Brain pericyte (primary cell): ENCODE measurements at regions not wholly inside any gene's neighbourhood (a gene's known extent, or its start where the extent isn't known, plus 50 kb on each side); places are given as distances from the start of the nearest gene placed in this dataset.

Experiments used
- DNase-seq: peaks from one replicate; pipeline ENCODE4 v3.0.0-alpha.2; 2012; ENCODE audit warnings: low read depth, low spot score

DNA sequence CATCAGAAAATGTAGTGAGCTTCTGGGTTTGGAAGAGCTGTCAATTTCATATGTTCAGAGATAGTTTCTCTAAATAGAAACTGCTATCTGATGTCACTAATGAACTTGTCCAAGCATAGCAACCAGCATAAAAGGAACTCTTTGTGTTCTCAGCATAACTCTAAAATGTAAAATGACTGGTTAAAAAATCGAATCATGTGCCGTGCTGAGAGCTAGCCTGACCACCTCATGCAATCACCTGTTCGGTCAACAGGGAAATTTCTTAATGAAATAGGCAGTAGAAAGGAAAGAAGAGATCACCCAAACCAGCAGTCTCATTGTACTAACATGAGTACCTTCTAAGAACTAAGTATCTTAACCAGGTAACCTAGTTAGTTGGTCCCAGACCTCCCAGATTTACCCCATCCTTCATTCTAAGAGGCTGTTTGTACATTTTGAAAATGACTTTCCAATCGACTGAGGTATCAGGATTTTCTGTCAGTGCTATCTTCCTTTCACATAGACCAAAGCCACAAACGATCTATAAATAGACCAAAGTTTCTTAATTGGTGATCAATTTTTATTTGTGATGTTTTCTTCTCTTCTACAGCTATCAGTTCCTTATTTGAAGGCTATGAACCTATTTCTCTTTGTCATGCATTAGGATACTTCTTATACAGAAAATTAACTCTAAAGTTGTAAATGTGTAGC, 147.3 kb downstream of the TLR5 start:
- DNase-seq: no peak

DNA sequence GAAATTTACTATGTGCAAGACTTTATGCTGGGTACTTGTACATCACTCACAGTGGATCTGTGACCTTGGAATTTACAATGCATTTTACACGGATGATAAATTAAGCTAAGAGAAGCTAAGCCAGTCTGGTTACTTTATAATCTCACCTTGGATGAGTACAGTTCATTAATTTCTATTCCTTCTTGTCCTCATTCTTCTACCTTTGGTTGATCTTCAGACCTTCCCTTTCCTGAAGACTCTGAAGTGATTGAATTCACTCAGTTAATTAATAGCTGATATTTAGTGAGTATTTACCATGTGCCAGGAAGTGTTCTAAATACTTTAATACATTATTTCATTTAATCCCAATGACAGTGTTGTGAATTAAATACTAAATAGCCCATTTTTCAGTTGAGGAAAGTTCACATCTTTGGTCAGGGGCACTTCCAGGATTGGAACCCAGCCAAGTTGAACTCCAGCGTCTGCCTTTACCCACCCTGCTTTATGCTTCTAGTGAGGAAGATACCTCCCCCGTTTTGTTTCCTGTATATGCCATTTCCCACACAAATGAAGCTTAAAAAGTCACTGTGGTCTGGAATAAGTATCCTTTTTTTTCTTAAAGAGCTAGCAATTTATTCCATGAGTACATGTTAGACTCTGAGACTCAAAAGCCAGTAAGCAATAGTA, 146.6 kb downstream of the TLR5 start:
- no peak for DNase-seq

DNA sequence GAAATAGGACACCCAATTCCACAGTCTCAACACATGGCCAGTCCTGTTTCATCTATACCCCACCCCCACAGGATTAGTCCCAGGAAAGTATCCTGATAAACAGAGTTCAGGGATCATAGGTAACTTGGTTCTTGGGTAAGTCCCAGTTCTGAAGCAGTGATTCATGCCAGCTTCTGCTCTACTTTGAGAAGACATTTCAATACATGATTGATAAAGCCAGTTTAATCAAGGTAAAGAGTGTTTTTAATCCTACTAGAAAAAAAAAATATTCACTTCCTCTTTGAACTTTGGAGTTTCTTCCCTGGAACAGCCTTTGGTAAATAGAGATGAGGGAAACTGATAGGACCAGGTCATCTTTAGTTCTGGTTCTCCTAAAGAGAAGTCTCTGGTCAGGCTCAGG, 142.4 kb downstream of the TLR5 start:
- DNase-seq: no peak

DNA sequence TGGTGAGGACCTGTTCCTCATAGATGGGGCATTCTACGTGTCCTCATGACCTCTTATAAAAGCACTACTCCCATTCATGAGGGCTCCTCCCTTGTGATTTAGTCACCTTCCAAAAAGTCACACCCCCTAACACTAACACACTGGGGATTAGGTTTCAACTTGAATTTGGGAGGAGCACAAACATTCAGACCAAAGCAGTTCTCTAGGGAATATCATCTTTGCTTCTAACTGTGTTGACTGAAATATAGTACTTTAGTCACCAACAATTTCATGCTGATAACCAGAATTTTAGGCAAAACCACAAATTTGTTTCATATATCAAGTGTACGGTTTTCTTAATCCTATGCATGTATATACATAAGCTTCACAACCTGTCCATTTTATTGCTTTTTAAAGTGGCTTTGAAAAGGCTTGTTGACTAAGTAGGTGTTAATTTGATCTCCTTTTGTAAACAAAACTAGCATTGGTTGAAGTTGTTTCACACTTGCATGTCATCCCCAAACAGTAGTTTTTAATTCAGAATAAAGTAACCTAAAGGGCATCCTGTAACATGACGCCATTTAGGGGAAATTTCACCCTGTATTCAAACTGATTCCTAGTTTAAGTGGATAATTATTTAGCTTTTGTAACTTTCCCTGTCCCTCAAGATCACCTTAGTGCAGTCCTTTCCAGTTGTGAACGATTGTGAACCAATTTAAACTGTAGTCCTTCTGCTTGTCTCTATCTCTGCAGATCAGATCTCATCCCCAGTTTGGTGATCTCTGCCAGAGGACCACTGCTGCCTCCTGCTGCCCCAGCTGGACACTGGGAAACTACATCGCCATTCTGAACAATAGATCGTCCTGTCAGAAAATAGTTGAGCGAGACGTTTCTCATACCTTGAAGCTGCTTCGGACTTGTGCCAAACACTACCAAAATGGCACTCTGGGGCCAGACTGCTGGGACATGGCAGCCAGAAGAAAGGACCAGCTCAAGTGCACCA, 141.1 kb downstream of the TLR5 start:
- no peak for DNase-seq

DNA sequence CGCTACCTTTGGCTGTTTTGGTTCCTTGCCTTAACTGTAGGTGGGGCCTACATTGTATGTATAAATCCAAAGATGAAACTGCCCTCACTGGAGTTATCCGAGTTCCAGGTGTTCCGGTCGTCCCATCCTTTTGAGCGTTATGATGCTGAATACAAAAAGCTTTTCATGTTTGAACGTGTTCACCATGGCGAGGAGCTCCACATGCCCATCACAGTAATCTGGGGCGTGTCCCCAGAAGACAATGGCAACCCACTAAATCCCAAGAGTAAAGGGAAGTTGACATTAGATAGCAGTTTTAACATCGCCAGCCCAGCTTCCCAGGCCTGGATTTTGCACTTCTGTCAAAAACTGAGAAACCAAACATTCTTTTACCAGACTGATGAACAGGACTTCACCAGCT, 139.5 kb downstream of the TLR5 start:
- DNase-seq: no peak

DNA sequence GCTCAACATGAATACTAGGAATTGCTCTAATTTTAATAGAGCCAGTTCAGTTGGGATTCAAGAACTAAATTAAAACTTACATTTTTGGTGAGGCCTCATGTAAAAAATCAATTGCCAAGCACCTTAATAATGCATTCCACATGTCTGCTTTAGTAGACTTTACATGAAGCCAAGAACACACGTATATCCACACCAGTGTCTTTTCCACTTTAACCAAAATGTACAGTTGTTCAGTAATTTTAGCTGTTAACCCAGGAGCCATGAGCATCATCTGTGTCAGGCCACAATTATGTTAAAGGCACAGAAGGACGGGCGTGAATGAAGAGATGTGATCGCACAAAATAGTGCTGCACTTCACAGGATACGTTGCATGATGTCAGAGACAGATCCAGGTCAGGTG, 136.7 kb downstream of the TLR5 start:
- DNase-seq: no peak

DNA sequence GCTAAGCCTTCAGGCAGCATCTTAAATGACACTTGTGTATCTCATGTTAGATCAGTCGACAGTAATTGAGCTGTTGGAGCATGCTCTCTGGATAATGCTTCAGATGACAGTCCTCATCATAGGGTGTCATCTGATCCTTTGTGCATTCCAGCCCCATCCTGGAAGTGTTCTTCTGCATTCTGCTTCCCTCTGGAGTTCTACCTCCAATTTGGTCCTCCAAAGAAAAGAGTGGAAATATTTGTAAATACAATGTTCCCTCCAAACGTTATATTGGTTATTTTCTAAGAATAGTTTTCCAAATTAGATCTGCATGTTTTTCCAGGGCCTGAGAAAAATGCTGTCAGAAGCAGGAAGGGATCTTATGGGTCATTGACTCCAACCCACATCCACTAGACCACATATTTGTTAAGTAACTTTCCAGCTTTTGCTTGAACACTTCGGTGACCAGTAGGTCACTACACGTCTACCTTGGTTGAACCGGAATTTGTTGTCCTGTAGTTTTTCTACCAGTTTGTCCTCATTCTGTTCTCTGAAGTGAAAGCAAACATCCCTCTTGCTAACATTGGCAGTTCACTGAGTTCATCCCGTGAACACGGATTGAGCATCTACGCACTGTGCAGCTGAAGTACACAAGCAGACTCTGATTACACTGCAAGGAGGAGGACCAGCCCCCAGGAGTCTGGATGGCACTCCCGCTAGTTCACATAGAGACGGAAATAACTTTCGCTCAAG, 136.0 kb downstream of the TLR5 start:
- peak; percentile 36 for DNase-seq

DNA sequence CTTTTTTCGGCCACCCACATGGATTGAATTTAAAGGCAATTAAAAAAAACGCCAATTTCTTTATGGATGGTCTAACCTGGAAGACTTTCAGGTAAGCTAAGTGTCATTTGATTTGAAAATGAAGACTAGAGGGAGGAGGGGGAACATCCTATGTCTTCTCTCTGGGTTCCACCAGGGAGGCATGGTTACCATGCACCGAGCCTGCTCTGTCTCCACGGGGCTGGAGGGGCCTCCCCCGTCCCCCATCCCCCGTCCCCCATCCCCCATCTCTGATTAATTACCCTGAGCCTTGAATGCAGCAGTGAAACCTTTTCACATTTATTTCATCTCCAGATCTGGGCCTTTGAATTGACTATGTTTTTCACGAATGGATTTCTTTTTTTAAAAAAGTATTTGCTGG, 135.1 kb downstream of the TLR5 start:
- no peak for DNase-seq

DNA sequence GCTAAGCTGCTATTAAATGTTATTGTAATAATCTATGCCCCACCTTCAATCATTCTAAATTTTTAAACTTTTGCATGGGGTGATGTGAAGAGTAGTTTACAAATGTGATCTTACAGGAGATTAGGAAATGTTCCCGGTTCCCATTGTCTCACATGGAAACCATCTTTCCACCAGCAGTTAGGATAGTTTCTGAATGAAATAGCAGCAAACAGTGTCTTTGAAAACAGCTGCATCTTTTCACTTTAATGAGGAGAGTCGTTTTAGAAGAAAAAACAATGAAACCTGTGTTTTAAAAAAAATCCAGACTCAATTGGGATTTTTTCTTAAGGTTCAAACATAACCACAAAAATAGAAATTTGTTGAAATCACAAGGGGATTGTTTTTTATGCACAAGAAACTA, 134.2 kb downstream of the TLR5 start:
- no peak for DNase-seq

DNA sequence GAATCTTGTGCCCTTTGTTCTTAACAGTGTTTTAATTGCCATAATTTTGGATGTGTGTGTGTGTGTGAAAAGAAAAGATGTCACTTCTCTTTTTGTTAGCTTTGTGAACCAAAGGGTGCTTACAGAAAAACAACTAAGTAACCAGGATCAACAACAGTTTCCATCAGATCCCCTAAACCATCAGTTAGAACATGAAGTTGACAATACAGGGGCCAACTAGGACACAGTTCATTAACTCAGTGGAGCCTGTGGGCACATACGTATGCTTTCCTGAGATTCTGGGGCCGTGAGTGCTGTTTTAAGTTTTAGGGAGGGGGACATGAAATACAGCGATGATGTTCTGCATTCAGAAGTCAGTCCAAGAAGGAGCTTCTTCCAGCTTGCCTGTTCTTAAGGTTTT, 133.6 kb downstream of the TLR5 start:
- DNase-seq: no peak

DNA sequence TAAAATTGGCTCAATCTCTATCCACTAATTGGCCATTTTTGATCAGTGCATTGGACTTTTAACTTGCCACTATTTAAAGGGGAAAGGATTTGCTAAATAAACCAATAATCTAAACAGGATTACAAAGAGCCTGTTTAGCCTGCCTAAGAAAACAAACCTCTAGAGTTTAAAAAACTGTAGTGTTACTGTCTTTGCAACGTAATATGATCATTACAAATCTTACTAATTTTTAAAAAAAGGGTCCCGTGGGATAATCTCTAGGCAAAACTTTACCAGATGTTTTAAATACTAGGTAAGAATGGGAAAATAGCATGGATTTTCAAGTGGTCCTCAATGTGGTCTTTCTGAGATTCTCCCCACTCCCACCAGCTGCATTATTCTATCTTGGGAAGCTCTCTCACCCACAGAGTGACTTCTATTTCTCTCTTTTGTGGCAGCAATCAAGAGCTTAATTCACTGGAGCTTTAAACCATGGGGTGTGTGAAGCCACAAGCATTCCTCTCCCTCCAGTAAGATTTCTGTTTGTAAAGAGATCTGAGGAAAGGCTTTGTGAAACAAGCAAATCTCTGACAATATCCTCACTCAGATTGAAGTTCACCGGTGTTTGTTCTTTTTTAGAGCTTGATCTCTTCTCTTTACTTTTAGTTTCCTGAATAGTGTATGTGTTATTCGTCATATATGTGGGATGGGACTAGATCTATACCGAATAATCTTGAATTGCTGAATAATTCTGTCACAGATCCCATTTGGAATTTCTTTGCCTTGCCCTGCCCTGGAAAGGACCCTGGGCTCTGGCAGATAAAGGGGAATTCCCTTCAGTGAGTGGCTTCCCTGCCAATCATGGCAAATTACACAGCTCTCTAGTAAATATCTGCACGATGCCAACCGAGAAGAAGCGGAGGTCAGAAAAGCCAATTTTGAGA, 132.2 kb downstream of the TLR5 start:
- no peak for DNase-seq

DNA sequence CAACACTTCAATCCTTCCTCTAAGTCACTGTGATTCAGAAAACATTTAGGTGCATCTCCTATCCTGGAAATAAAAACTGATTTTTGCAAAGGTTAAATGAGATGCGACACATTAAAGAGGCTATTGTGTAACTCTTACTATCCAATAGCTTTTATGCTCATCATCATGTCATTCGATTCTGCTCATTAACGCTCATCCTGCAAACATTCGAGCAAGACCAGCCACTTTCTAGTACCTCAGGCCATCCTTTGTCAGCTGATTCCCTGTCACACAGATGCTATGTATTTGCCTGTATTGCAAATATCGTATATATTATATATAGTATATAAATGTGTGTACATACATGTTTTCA, 131.6 kb downstream of the TLR5 start:
- DNase-seq: no peak

DNA sequence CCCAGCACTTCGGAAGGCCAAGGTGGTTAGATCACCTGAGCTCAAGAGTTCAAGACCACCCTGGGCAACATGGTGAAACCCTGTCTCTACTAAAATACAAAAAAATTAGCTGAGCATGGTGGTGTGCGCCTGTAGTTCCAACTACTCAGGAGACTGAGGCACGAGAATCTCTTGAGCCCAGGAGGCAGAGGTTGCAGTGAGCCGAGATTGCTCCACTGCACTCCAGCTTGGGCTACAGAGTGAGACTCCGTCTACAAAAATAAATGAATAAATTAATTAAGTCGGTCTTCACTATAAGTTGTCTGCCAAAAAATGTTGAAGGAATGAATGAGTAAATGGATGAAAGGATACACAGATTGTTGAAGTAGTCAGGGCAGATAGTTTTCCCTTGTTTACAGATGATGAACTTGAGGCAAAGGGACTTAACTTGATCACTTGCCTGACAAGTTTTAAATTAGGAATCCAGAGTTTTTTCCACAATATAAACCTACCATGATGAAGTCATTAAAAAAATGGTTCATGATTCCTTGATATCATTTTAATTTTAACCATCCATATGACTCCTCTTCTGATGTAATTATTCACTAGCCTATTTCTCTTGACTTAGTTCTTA, 130.8 kb downstream of the TLR5 start:
- DNase-seq: no peak

DNA sequence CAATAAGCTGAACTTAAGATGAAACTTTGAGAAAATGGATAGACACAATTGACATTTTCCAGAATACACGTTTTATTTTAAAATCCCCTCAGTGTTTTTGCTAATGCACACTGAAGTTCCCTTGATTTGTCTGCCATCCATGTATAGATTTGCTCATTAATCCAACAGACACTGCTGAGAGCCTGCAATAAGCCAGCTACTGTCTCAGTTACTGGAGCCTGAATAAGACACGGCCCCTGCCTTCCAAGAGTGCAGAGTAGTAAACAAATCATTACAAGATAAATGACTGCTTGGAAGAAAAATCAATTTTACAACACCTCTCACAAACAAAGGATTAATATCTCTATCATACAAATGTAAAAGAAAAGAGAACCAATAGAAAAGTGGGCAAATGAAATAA, 130.1 kb downstream of the TLR5 start:
- no peak for DNase-seq

DNA sequence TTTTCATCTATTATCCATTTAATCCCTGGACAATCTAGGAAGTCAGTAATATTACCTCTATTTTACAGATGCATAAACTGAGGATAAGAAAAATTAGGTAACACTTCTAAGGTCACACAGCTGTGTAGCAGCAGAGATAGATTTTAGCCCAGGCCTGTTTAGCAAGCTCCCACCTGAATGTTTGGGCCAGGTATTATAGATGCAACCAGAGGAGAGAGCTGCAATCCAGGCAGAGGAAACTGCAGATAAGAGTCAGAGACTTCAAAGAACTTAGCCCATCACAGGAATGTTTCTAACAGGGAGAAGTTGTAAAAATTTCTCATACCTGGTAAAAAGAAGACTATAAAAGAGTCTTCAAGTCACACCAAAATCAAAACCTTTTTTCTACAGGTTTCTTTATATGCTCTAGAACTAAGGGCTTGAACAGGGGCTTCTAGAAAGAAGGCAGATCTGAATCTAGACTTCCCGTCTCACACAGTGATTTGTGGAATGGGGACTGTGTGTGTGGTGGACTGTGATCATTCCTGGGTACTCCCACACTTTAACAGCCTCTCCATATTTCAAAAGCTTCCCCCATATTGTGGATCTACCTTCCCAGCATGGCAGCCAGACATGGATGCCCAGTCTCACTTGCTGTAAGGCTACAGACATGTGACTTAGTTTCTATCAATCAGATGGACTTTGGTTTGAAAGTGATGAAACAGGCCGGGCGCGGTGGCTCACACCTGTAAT, 128.7 kb downstream of the TLR5 start:
- no peak for DNase-seq

DNA sequence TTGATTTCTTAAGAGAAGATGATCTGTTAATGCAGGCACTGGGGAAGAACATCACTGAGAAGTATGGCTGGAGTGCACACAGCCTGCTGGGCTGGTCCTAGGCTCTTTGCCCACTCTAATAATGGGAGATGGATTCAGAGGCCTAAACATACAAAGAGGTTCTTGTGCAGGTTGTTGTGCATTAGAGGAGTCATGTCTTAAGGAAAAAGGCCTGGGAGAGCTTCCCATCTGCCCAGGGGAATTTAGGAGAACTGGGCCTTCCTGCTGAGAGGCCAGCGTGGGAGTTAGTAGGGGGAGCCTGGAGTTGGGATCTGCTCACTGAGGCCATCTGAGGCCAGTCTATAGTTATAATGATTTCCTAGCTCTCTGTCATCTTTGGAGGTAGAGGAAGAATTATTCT, 126.7 kb downstream of the TLR5 start:
- DNase-seq: no peak

DNA sequence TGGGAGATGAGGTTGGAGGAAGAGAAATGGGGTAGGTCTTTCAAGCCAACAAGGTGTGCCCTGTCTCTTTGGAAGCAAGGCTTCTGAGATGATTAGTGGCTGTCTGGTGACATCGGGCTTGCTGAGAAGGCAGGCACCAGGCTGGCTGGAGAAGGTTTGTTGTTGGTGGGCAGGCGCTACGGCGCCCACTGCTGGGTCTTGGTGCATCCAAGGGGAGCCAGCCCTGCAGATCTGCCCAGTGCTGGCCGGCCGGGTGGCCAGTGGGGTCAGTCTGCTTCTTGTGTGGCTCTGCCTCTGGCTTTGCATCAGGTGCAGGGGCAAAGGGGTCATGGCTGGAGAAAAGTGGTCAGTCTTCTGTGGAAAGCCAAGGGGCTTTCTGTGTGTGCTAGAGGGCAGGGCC, 126.2 kb downstream of the TLR5 start:
- no peak for DNase-seq

DNA sequence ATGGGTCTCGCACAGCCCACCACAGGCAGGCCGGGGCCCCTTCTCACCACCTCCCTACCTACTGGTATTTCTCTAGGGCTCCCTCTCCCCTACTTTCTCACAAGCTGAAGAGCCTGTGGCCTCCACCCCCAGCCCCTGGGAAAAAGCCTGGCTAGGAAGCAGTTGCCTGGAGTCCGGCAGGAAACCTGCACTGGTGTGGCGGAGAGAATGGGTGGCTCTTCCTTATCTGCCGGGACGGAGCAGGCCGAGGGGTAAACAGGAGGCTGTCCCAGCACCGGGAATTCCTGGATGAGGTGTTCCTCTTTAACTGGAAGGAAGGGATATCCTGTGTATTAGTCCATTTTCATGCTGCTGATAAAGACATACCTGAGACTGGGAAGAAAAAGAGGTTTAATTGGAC, 125.8 kb downstream of the TLR5 start:
- DNase-seq: no peak

DNA sequence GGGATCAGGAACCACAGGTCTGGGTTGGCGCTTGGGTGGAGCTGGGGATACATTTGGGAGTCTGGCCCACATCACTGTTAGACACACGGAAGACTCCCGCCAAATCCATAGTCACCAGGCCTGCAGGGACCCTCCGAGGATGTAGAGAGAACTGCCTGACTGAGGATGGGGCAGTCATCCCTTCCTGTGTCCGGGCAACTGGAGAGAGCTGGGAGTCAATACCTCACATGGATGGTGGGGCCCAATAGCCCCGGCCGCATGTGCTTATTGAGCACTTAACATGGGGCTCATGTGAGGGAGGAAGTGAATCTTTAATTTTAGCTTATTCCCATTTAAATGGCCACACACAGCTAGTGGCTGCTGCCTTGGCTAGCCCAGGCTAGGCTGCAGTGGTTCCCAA, 124.5 kb downstream of the TLR5 start:
- no peak for DNase-seq

DNA sequence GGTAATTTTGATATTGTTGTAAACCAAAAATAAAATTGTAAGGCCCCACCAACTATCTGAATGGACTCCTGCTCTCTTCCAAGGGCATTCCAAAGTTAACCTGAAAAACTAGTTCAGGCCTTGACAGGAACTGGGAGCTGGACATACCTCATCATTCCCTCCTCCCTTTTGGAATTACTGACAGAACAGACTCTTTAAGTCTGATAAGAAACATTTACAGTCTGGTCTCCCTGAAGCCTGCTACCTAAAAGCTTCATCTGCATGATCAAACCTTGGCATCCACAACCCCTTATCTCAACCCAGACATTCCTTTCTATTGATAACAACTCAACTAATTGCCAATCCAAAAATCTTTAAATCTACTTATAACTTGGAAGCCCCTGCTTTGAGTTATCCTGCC, 123.8 kb downstream of the TLR5 start:
- no peak for DNase-seq
